HG03521 (cell line): ENCODE measurements at regions not wholly inside any gene's neighbourhood (a gene's known extent, or its start where the extent isn't known, plus 50 kb on each side); places are given as distances from the start of the nearest gene placed in this dataset.

Experiments used
- ATAC-seq: cut with Tn5 transposase; IDR thresholded peaks from one replicate; pipeline ENCODE4 v1.9.1; 2021; ENCODE audit warnings: mild to moderate bottlenecking, moderate library complexity; ENCODE audit not compliant: unreplicated experiment

GRCh38 chr7:46900312-46901263 lies 681.3 kb downstream of the TNS3 start:
- no peak for ATAC-seq

- no peak for ATAC-seq
Measured at GRCh38 chr7:46897381-46897780, 684.5 kb downstream of the TNS3 start.

- ATAC-seq: no peak
Measured at GRCh38 chr7:46886669-46887374, 695.1 kb downstream of the TNS3 start.

DNA sequence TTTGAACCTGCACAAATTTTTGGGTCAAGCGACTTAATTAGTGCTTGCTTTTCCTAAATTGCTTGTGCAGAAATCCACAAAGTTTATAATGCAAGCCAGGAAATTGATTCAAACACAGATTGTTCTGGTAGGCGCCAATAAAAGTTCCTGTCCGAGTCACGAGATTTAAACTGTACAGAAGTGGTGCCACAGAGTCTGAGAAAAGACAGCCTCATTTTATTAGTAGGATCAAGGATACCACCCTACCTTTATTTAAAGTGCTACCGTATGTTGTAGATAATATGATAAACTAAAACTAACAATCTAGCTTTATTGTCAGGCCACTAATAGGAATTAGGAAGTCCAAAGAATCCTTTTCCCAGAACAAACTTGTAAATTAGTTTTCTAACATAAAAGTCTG lies 696.7 kb downstream of the TNS3 start:
- no peak for ATAC-seq

DNA sequence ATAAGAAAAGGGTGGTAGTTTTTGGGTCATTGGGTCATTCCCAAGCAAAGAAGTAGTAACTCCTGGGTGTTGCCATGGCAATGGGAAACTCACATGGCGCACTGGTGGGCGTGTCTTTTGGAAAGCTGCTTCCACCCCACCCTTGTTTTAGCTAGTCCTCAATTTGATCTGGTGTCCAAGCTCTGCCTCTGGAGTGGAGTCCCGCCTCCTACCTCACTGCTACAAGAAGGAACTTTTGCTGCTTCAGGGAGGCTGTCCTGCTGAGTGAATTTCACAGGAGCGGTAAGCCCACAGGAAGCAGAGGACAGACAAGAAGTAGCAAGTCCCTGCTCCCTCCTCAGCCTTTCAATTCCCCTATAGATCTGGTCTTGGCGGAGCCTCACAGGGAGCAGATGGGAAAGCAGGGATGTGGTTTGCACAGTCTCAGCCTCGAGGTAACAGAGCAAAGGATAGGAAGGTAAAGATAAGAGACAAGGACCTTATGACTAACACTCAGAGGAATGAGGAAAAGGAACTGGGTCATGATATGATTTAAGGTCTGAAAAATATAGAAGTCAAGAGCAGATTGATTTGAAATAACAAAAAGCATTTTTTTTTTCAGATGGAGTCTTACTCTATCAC lies 700.3 kb downstream of the TNS3 start:
- ATAC-seq: no peak

GRCh38 chr7:46880508-46881196 lies 701.3 kb downstream of the TNS3 start:
- no peak for ATAC-seq

GRCh38 chr7:46879783-46880182 lies 702.1 kb downstream of the TNS3 start:
- no peak for ATAC-seq

GRCh38 chr7:46871516-46871915 lies 710.4 kb downstream of the TNS3 start:
- no peak for ATAC-seq

DNA sequence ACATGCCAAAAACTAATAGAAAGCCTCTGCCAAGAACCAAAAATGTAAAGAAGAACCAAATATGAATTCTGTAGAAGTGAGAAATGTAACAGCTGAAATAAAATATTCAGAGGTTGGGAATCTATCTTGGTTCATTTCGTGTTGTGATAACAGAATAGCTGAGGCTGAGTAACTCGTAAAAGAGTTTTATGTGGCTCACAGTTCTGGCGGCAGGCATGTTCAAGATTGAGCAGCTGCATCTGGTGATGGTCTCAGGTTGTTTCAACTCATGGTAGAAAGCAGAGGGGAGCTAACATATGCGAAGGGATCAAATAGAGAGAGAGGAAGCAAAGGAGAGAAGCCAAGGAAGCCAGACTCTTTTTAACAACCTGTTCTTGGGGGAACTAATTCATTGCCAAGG lies 717.2 kb downstream of the TNS3 start:
- ATAC-seq: no peak

- ATAC-seq: no peak
Measured at GRCh38 chr7:46859963-46860475, 721.9 kb downstream of the TNS3 start.

GRCh38 chr7:46855851-46856250 lies 726.1 kb downstream of the TNS3 start:
- no peak for ATAC-seq

DNA sequence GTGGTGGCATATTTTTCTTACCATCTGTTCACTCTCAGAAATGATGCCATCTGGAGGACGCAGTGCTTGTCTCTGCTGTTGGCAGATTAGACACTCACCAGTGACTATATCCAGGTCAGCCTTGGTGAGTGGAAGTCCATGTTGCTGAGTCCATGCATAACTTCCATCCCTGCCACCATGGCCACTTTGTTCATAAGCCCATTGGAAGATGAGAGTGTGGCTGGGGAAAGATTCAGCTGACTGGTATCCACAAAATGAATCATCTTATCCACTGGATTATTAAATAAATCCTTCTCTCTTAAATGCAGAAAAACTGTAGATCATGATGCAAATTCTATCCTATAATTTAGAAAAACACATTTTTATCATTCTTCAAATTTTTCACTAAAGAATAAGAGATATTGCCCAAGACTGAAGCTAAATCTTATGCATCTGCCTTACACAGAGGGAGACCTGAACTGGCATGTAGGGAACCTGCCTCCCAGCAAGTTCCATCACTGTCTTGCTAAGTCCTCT lies 726.9 kb downstream of the TNS3 start:
- ATAC-seq: no peak

DNA sequence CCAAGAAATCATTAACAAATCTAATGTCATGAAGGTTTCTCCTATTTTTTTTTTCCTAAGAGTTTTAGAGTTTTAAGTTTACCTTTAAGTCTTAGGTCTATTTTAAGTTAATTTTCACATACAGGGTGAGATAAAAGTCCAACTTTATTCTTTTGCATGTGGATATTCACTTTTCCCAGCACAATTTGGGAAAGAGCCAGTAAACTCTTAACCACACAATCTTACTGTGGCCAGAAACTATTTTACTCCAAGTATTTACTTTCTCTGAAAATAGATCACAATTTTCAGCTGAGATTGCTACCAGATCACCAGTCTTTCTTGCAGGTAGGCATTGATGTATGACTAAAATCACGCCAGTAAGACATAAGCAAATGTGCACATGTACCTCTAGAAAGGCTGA lies 728.5 kb downstream of the TNS3 start:
- ATAC-seq: no peak

- no peak for ATAC-seq
Measured at GRCh38 chr7:46852795-46853194, 729.1 kb downstream of the TNS3 start.

- no peak for ATAC-seq
Measured at GRCh38 chr7:46850563-46851330, 731.2 kb downstream of the TNS3 start.

DNA sequence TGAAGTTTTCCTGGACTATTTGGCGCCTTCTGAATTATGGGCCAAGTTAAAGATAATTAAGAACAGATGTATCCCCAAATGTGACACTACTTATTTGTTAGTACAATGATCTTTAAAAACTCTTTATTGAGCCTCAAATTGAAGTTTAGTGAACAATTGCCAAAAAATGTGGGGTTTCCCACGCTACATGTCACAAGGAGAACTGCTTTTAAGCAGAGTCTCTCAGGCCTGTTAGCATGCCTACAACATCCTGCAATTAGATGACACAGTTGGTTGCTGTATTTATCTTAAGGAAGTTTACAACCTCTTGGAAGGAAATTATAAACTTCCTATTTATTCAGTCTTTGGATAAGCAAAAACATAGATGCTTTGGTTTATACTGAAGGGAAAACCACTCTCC lies 733.0 kb downstream of the TNS3 start:
- ATAC-seq: no peak

GRCh38 chr7:46848311-46848710 lies 733.6 kb downstream of the TNS3 start:
- ATAC-seq: no peak

GRCh38 chr7:46847126-46847525 lies 734.8 kb downstream of the TNS3 start:
- no peak for ATAC-seq

DNA sequence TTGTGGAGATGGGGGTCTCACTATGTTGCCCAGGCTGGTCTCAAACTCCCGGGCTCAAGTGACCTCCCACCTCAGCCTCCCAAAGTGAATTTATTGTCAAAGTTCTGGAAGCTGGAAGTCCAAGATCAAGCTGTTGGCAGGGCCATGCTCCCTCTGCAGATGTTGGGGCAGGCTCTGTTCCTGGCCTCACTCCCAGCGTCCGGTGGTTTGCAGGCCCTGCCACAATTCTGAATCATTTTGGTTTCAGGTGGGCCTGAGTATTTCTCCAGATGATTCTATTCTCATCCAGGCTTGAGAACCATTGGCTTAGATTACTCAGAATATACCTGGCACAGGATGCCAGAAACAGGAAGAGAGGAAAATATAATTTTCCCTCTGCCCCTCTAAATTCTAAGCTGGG lies 737.4 kb downstream of the TNS3 start:
- ATAC-seq: no peak

DNA sequence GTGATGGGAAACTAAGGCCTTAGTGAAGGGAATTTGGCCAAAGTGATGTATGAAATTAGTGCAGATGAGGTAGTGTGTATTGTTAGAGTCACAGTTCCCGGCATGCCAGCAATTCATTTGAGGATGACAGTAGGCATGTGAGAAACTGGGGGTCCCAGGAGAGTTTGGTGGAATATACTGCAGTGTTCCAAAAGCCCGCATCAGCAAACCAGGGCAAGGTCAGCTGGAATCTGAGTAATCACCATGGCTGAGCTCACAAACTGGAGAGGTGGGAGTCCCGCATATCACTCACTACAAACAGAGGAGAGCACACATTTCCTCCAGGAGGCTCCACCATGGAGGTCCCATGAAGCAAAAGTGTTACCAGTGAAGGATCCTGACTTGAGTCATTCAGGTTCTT lies 740.7 kb downstream of the TNS3 start:
- ATAC-seq: no peak
